Erythroblast (primary cell): ENCODE measurements at regions not wholly inside any gene's neighbourhood (a gene's known extent, or its start where the extent isn't known, plus 50 kb on each side); places are given as distances from the start of the nearest gene placed in this dataset.

Experiments used
- GATA1 ChIP-seq: IDR thresholded peaks from 2 replicates; pipeline ENCODE4 v1.6.1; 2011; ENCODE audit warnings: low read depth, mild to moderate bottlenecking, control low read depth, low read length, moderate library complexity
- POLR2A ChIP-seq: IDR thresholded peaks from 2 replicates; pipeline ENCODE4 v1.6.1; 2011; ENCODE audit warnings: mild to moderate bottlenecking, low read length

DNA sequence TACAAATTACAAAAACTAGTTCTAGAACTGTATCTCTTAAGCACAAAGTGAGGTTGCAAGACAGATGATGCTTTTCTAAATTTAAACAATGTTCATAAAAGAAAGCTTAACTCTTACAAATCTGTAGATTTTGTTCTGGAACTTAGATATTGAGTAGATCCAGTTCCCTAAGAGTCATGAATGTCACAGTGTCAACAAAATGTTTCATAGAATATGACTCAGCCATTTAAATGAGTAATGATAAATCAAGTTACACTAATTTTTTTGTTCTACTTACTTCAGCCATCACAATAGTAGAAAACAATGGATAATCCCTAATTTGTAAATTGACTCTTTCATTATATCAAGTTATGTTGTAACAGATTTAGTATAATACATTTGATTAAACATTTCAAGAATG lies 239.7 kb downstream of the MEF2C start:
- TF ChIP-seq POLR2A (no peak), GATA1 (no peak)
